Endothelial cell of umbilical vein (primary cell): ENCODE measurements at regions not wholly inside any gene's neighbourhood (a gene's known extent, or its start where the extent isn't known, plus 50 kb on each side); places are given as distances from the start of the nearest gene placed in this dataset.

Experiments
- BruUV-seq: library from RNA; stranded (reverse); fragments of 400-500 nt; replicated peaks from 2 replicates; lab custom pipeline; 2021; lab: Mats Ljungman, UMichigan
- CTCF ChIA-PET: fragments of 300-600, 350-600 bp; sonication (Branson Sonifier 250); formaldehyde crosslinking; loops from one replicate; lab custom pipeline; 2021; ENCODE audit warnings: antibody characterized with exemption, inconsistent platforms; lab: Charles Lee
- POLR2A ChIA-PET: fragments of 300-600, 350-600 bp; sonication (Branson Sonifier 250); formaldehyde crosslinking; loops from one replicate; lab custom pipeline; 2021; ENCODE audit warnings: antibody characterized with exemption, inconsistent platforms; lab: Charles Lee
- DNase-seq: peaks from one replicate; pipeline ENCODE4 v3.0.0-alpha.2; 2011; ENCODE audit warnings: low read depth, low spot score
- FAIRE-seq: peaks from 2 replicates; lab custom pipeline; 2011; peaks lifted over from hg19 to GRCh38; lab: Jason Lieb, UNC
- H2AFZ ChIP-seq: 2 replicates; pipeline ENCODE4 v1.6.0; 2012; ENCODE audit warnings: low read depth, low read length, control low read depth, inconsistent platforms
- H3K27ac ChIP-seq: 2 replicates; pipeline ENCODE4 v1.5.1; 2011; ENCODE audit warnings: low read depth, mild to moderate bottlenecking, control low read depth, low read length, moderate library complexity; ENCODE audit not compliant: insufficient read depth
- H3K27me3 ChIP-seq, 2 experiments: 2 replicates each; pipeline versions ENCODE4 v1.6.0 to v1.6.1; 2011; ENCODE audit warnings: low read length in 2 of 2, mixed read lengths in 1 of 2; ENCODE audit not compliant: control insufficient read depth in 2 of 2, insufficient read depth in 2 of 2
- H3K36me3 ChIP-seq, 2 experiments: 2 replicates in 1 of 2; 3 replicates in 1 of 2; pipeline ENCODE4 v1.5.1; 2011; ENCODE audit warnings: low read length in 2 of 2, mild to moderate bottlenecking in 1 of 2, moderate library complexity in 1 of 2; ENCODE audit not compliant: control insufficient read depth in 2 of 2, insufficient read depth in 2 of 2; ENCODE audit errors: extremely low read depth in 1 of 2
- H3K4me1 ChIP-seq: 3 replicates; pipeline ENCODE4 v1.5.1; 2011; ENCODE audit warnings: mild to moderate bottlenecking, low read length; ENCODE audit not compliant: control insufficient read depth, insufficient read depth; ENCODE audit errors: extremely low read depth
- H3K4me2 ChIP-seq: 2 replicates; pipeline ENCODE4 v1.6.1; 2011; ENCODE audit warnings: low read length, control low read depth, mixed read lengths; ENCODE audit not compliant: insufficient read depth
- H3K4me3 ChIP-seq, 3 experiments: fragments of 200-600 bp in 1 of 3; sonication (generic), shearing (Covaris generic) in 1 of 3; replicated peaks in 1 of 3; 2 replicates each; pipeline ENCODE4 v1.5.1; 2011 to 2016; ENCODE audit warnings: control low read depth in 3 of 3, low read length in 3 of 3, mild to moderate bottlenecking in 2 of 3, inconsistent platforms in 1 of 3, low read depth in 1 of 3, moderate library complexity in 1 of 3; ENCODE audit not compliant: insufficient read depth in 1 of 3
- H3K79me2 ChIP-seq: 2 replicates; pipeline ENCODE4 v1.6.0; 2012; ENCODE audit warnings: low read length, inconsistent platforms; ENCODE audit not compliant: control insufficient read depth, insufficient read depth
- H3K9ac ChIP-seq: replicated peaks from 2 replicates; pipeline ENCODE3; 2011; ENCODE audit warnings: low read length, control low read depth; ENCODE audit not compliant: insufficient read depth; ENCODE audit errors: extremely low read depth
- H3K9me1 ChIP-seq: replicated peaks from 3 replicates; pipeline ENCODE4 v1.6.0; 2011; ENCODE audit warnings: mild to moderate bottlenecking, low read length; ENCODE audit not compliant: control insufficient read depth, insufficient read depth; ENCODE audit errors: extremely low read depth
- H3K9me3 ChIP-seq: replicated peaks from 2 replicates; pipeline ENCODE4 v1.5.1; 2012; ENCODE audit warnings: low read length, inconsistent platforms; ENCODE audit not compliant: control insufficient read depth, insufficient read depth
- H4K20me1 ChIP-seq: replicated peaks from 2 replicates; pipeline ENCODE3; 2011; ENCODE audit warnings: mild to moderate bottlenecking, low read length; ENCODE audit not compliant: control insufficient read depth, insufficient read depth; ENCODE audit errors: extremely low read depth
- EZH2 ChIP-seq: IDR thresholded peaks from 2 replicates; pipeline ENCODE4 v1.6.1; 2012; ENCODE audit warnings: borderline replicate concordance, low read depth, mild to moderate bottlenecking, moderate library complexity, low read length, inconsistent platforms; ENCODE audit not compliant: severe bottlenecking
- FOS ChIP-seq: IDR thresholded peaks from 2 replicates; pipeline ENCODE4 v1.6.1; 2011; ENCODE audit warnings: mild to moderate bottlenecking, low read length, moderate library complexity, borderline replicate concordance; ENCODE audit not compliant: insufficient read depth
- GATA2 ChIP-seq: IDR thresholded peaks from 2 replicates; pipeline ENCODE4 v1.7.0; 2011; ENCODE audit warnings: low read depth, mild to moderate bottlenecking, moderate library complexity, mixed read lengths, low read length; ENCODE audit not compliant: insufficient read length, insufficient read depth
- JUN ChIP-seq: IDR thresholded peaks from 2 replicates; pipeline ENCODE4 v1.6.1; 2011; ENCODE audit warnings: borderline replicate concordance, low read depth; ENCODE audit not compliant: insufficient read length, insufficient read depth
- MYC ChIP-seq: IDR thresholded peaks from one replicate; pipeline ENCODE4 v1.6.1; 2011; ENCODE audit warnings: mild to moderate bottlenecking, low read depth, low read length
- POLR2A ChIP-seq: IDR thresholded peaks from 2 replicates; pipeline ENCODE4 v1.6.1; 2012; ENCODE audit warnings: low read depth, mild to moderate bottlenecking, control low read depth, low read length
- POLR2AphosphoS5 ChIP-seq: IDR thresholded peaks from 2 replicates; pipeline ENCODE4 v1.6.1; 2012; ENCODE audit warnings: low read depth, mild to moderate bottlenecking, control low read depth, low read length, moderate library complexity; ENCODE audit not compliant: insufficient read depth
- dilution Hi-C: fragments of 300-500 bp; cut with MboI; formaldehyde crosslinking; loops from one replicate; pipeline ENCODE4 v1.15.0; 2019; ENCODE audit warnings: low sequenced_read_pairs; ENCODE audit not compliant: extremely low pct_ligation_motif_present
- intact Hi-C: fragments of 100-400 bp; cut with micrococcal nuclease; formaldehyde crosslinking; loops from one replicate; pipeline ENCODE4 v1.10.0; 2022
- TF ChIP-seq, protein P1 (sequence below): IDR thresholded peaks from 2 replicates; pipeline ENCODE4 v1.6.1; 2011; ENCODE audit not compliant: insufficient read depth, insufficient read length
- TF ChIP-seq, protein P2 (sequence below), 2 donors: IDR thresholded peaks; 1 replicate in 1 of 2; 2 replicates in 1 of 2; pipeline ENCODE4 v1.5.1; 2011; ENCODE audit warnings: low read length in 2 of 2, mild to moderate bottlenecking in 2 of 2, moderate library complexity in 2 of 2, control low read depth in 1 of 2, inconsistent platforms in 1 of 2, low read depth in 1 of 2; ENCODE audit not compliant: insufficient read depth in 1 of 2; ENCODE audit errors: extremely low read depth in 1 of 2

DNA sequence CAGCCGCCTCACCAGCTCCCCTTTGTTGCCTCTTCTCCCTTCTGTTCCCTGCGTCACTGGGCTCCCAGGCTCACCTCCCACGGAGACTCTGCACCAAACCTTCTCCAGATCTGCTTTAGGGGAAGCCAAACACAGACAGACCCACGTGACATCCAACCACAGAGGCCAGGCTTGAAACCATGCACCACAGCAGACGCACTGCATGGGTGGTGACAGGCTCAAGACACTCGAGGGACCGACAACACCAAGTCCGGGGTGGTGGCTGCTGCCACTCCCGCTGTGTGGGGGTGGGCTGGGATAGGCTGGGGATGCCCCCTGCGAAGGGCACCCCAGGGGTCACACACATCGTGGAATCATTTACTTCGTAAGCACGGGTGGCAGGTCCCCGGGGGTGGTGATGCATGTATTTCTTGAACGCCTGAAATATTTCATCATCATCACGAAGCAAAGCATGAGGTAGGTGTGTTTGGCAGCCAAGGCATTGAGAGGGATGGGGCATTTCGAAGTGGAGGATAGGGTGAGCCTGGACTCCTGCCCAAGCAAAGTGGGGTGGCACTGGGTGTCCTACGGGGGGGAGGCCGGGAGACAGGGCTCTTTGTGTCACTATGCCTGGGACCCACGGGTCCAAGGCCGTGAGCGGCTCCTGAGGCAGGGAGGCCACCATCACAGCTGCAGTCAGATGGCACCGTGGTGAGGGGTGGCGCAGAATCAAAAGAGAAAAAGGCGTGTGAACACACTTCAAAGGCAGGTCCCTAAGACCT is 66.8 kb upstream of the RFLNA start:
- dilution Hi-C loops = no loop called here
- Histone ChIP-seq H4K20me1 (no peaks in the 10 kb centered on the region), H3K4me2 (no peak overlapping the region), H3K9ac (no peak overlapping the region), H3K9me3 (no peaks in the 10 kb centered on the region), H2AFZ (no peak overlapping the region), H3K4me1 (peaks cover 10% of the 10 kb centered on the region), H3K36me3 (no peaks in the 10 kb centered on the region), H3K27ac (no peak overlapping the region), H3K4me3 (no peak overlapping the region), H3K27me3 (no peaks in the 10 kb centered on the region), H3K79me2 (no peaks in the 10 kb centered on the region), H3K9me1 (no peaks in the 10 kb centered on the region)
- CTCF ChIA-PET = no interaction called here
- FAIRE-seq = no peak
- POLR2A ChIA-PET = no interaction called here
- DNase-seq = no peak
- no TSS peak for BruUV-seq
- intact Hi-C loops = no loop called here
- TF ChIP-seq MYC (no peak), FOS (no peak), GATA2 (no peak), EZH2 (no peak), POLR2A (no peak), POLR2AphosphoS5 (no peak), JUN (no peak)
- TF ChIP-seq, protein P1, sequence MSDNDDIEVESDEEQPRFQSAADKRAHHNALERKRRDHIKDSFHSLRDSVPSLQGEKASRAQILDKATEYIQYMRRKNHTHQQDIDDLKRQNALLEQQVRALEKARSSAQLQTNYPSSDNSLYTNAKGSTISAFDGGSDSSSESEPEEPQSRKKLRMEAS = no peak
- TF ChIP-seq, protein P2, sequence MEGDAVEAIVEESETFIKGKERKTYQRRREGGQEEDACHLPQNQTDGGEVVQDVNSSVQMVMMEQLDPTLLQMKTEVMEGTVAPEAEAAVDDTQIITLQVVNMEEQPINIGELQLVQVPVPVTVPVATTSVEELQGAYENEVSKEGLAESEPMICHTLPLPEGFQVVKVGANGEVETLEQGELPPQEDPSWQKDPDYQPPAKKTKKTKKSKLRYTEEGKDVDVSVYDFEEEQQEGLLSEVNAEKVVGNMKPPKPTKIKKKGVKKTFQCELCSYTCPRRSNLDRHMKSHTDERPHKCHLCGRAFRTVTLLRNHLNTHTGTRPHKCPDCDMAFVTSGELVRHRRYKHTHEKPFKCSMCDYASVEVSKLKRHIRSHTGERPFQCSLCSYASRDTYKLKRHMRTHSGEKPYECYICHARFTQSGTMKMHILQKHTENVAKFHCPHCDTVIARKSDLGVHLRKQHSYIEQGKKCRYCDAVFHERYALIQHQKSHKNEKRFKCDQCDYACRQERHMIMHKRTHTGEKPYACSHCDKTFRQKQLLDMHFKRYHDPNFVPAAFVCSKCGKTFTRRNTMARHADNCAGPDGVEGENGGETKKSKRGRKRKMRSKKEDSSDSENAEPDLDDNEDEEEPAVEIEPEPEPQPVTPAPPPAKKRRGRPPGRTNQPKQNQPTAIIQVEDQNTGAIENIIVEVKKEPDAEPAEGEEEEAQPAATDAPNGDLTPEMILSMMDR (IDR thresholded peaks at IDR 0.05; ENCODE audit: extremely low read depth in 1 of 2, insufficient read depth in 1 of 2, low read depth in 1 of 2, low read length in 2 of 2) = no peak
